ENCODE measurements at regions not wholly inside any gene's neighbourhood (a gene's known extent, or its start where the extent isn't known, plus 50 kb on each side); places are given as distances from the start of the nearest gene placed in this dataset.

- peak; percentile 43 for DNase-seq
These were observed 433.0 kb downstream of the PTPRU start for GRCh38 chr1:29669158-29669871.

- DNase-seq = peak; percentile 17
These were observed 432.3 kb downstream of the PTPRU start for GRCh38 chr1:29668551-29669157.

GRCh38 chr1:29667951-29668350 is 431.6 kb downstream of the PTPRU start:
- DNase-seq = no peak

GRCh38 chr1:29664711-29665110 is 428.4 kb downstream of the PTPRU start:
- DNase-seq = peak; percentile 2

DNA sequence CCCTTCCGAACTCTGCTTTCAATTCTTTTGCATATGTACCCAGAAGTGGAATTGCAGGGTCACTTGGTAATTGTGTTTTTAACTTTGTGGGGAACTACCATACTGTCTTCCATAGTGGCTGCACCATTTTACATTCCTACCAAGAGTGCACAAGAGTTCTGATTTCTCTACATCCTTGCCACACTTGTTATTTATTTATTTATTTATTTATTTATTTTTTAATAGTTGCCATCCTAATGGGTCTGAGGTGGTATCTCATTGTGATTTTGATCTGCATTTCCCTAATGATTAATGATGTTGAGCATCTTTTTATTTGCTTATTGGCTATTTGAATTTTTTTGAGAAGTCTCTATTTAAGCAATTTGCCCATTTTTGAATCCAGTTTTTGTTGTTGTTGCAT is 422.4 kb downstream of the PTPRU start:
- no peak for DNase-seq

GRCh38 chr1:29657816-29658215 is 421.5 kb downstream of the PTPRU start:
- peak; percentile 41 for DNase-seq

- peak; percentile 56 for DNase-seq
These were observed 419.9 kb downstream of the PTPRU start for GRCh38 chr1:29655945-29656850.

DNA sequence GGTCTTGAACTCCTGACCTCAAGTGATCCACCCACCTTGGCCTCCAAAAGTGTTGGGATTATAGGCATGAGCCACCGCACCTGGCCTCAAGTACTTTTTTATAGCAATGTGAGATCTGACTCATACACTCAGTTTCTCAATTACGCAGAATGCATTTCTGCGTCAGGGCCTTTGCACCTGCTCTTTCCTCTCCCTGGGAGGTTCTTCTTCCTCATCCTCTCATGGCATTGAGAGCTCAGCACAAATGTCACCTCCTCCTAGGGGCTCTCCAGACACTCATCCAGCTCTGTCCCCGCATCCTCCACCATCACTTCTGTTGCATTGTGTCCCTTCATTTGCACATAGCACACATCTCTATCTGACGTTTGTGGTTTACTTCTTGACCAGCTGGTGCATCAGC is 418.8 kb downstream of the PTPRU start:
- peak; percentile 22 for DNase-seq

DNA sequence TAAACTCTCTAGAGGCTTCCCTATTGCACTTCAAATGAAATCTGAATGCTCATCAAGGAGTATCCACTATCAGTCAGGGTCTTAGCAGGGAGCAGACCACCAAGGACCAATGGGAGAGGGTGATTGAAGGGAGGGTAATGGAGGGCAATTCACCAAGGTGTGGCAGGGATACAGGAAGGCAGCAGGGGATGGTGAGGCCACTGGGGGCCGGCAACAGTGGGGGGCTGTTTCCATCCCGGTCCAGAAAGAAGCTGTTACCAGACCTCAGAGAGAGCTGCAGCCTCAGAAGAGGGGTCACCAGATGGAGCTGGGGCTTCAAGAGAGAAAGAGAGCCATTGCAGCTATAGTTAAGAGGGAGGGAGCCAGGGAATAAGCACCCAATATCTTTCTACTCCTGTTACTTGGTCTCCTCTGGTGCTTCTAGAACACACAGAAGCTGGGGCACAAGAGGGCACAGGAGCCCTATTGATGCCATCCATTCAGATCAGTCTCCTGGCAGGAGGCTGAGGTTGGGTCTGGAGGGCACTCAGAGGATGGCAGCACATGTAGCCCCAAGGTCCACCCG is 417.6 kb downstream of the PTPRU start:
- DNase-seq = peak; percentile 36

- peak; percentile 38 for DNase-seq
These were observed 416.9 kb downstream of the PTPRU start for GRCh38 chr1:29653034-29653810.

GRCh38 chr1:29651684-29652665 is 415.7 kb downstream of the PTPRU start:
- peak; percentile 29 for DNase-seq

GRCh38 chr1:29651246-29651645 is 414.9 kb downstream of the PTPRU start:
- DNase-seq = peak; percentile 30

GRCh38 chr1:29650476-29650875 is 414.2 kb downstream of the PTPRU start:
- peak; percentile 25 for DNase-seq

- DNase-seq = peak; percentile 17
These were observed 413.7 kb downstream of the PTPRU start for GRCh38 chr1:29650041-29650400.

GRCh38 chr1:29649189-29650040 is 413.1 kb downstream of the PTPRU start:
- DNase-seq = peak; percentile 51

GRCh38 chr1:29648798-29649188 is 412.5 kb downstream of the PTPRU start:
- peak; percentile 18 for DNase-seq

- DNase-seq = peak; percentile 29
These were observed 411.7 kb downstream of the PTPRU start for GRCh38 chr1:29648026-29648425.

DNA sequence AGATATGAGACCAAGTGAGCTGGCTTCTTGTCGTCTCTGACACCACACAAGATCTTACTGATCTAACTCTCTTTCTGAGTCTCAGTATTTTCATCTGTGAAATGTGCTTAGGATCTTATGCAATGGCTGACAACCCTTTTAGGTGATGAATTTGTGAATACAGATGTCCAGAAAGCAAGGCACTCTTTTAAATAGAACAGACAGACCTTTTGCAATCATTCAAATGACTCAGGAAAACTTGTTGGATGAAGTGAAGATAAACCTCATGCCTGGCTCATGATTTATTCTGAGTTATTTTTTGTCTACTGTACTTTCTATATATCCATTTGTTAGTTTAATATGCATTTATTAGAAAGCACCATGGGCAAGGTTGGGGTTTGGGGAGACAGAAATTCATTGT is 411.3 kb downstream of the PTPRU start:
- peak; percentile 8 for DNase-seq

DNA sequence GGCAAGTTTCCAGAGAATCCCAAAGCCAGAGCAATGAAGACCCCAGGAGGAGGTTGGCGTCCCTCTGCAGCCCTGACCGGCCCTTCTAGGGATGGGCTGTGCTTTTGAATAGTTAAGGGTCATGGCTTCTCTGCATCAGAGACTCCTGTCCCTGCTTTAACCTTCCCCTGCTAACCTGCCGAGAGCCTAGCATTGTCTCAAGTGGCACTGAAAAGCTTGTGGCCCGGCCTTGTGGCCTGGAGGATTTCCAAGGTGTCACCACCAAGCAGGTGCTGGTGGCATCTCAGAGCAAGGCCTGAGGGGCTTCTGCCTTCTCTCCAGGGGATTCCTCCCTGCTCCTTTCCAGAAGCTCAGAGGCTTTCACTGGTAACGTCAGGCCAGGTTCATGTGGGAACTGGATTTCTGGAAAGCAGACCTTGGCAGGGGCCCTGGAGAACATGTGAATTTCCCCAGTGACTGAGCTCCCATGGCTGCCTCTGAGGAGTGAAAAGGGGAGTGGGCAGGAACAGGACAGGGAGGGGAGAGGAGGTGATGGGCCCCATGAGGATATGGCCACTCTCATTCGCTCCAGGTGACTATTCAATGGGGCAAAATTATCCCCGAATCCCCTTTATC is 409.9 kb downstream of the PTPRU start:
- peak; percentile 22 for DNase-seq

GRCh38 chr1:29645586-29645985 is 409.3 kb downstream of the PTPRU start:
- DNase-seq = peak; percentile 23

All from islet precursor cell (in vitro differentiated cells).